Activated CD8-positive, alpha-beta memory T cell treated with anti-CD3 and anti-CD28 coated beads, Interleukin-2, amount 50 U/mL, for 48 hours (primary cell): ENCODE measurements at regions not wholly inside any gene's neighbourhood (a gene's known extent, or its start where the extent isn't known, plus 50 kb on each side); places are given as distances from the start of the nearest gene placed in this dataset.

Experiments
- DNase-seq: peaks from one replicate; pipeline ENCODE4 v3.0.0-alpha.2; 2020

GRCh38 chr10:75294031-75294437 is 58.3 kb upstream of the COMTD1 start:
- no peak for DNase-seq

GRCh38 chr10:75293446-75293820 is 57.7 kb upstream of the COMTD1 start:
- no peak for DNase-seq

- DNase-seq: no peak
Observed at GRCh38 chr10:75292794-75293445, 57.2 kb upstream of the COMTD1 start.

GRCh38 chr10:75291805-75292204 is 56.0 kb upstream of the COMTD1 start:
- DNase-seq: no peak

GRCh38 chr10:75288140-75288711 is 52.5 kb upstream of the COMTD1 start:
- peak; percentile 25 for DNase-seq

- DNase-seq: peak; percentile 28
Observed at GRCh38 chr10:75287697-75288096, 51.9 kb upstream of the COMTD1 start.

GRCh38 chr10:75286901-75287300 is 51.1 kb upstream of the COMTD1 start:
- peak; percentile 46 for DNase-seq
